ENCODE measurements at regions not wholly inside any gene's neighbourhood (a gene's known extent, or its start where the extent isn't known, plus 50 kb on each side); places are given as distances from the start of the nearest gene placed in this dataset.

- H3K4me3 ChIP-seq = no peak overlapping the region
- H3K4me1 ChIP-seq (ENCODE audit: insufficient read depth) = no peaks in the 10 kb centered on the region
- TF ChIP-seq, protein P1, sequence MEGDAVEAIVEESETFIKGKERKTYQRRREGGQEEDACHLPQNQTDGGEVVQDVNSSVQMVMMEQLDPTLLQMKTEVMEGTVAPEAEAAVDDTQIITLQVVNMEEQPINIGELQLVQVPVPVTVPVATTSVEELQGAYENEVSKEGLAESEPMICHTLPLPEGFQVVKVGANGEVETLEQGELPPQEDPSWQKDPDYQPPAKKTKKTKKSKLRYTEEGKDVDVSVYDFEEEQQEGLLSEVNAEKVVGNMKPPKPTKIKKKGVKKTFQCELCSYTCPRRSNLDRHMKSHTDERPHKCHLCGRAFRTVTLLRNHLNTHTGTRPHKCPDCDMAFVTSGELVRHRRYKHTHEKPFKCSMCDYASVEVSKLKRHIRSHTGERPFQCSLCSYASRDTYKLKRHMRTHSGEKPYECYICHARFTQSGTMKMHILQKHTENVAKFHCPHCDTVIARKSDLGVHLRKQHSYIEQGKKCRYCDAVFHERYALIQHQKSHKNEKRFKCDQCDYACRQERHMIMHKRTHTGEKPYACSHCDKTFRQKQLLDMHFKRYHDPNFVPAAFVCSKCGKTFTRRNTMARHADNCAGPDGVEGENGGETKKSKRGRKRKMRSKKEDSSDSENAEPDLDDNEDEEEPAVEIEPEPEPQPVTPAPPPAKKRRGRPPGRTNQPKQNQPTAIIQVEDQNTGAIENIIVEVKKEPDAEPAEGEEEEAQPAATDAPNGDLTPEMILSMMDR (IDR thresholded peaks at IDR 0.05; ENCODE audit: poor library complexity) = no peak
- no peak for TF ChIP-seq EZH2 (IDR thresholded peaks at IDR 0.05; ENCODE audit: borderline replicate concordance)
- no peak for TF ChIP-seq EZH2phosphoT487 (IDR thresholded peaks at IDR 0.05; ENCODE audit: low read depth, severe bottlenecking, unreplicated experiment)
- H3K79me2 ChIP-seq = no peaks in the 10 kb centered on the region
- H4K20me1 ChIP-seq (ENCODE audit: insufficient read depth, poor library complexity, severe bottlenecking) = no peaks in the 10 kb centered on the region
- no peaks in the 10 kb centered on the region for H3K36me3 ChIP-seq (replicated peaks; ENCODE audit: insufficient read depth, low read depth)
- WGBS (ENCODE audit: low lambda C conversion rate, missing lambda C conversion rate) = 85% methylated on average over 11 of the region's 11 CpGs
- H2AFZ ChIP-seq = no peak overlapping the region
- no peak overlapping the region for H3K27ac ChIP-seq
- no peak for DNase-seq (ENCODE audit: low spot score)
- H3K9me3 ChIP-seq (ENCODE audit: low read depth) = no peaks in the 10 kb centered on the region
- H3K27me3 ChIP-seq = no peaks in the 10 kb centered on the region
- H3K9me2 ChIP-seq (replicated peaks; ENCODE audit: insufficient read depth) = no peaks in the 10 kb centered on the region
- H3K4me2 ChIP-seq = no peak overlapping the region
Measured at GRCh38 chr15:25624504-25625177, 185.8 kb upstream of the UBE3A start.

- WGBS (ENCODE audit: low lambda C conversion rate, missing lambda C conversion rate) = 81% methylated on average over 5 of the region's 5 CpGs
- no peak overlapping the region for H3K4me3 ChIP-seq
- H3K27me3 ChIP-seq = no peaks in the 10 kb centered on the region
- no peaks in the 10 kb centered on the region for H3K4me1 ChIP-seq (ENCODE audit: insufficient read depth)
- no peak overlapping the region for H2AFZ ChIP-seq
- H3K27ac ChIP-seq = no peak overlapping the region
- H3K9me2 ChIP-seq (replicated peaks; ENCODE audit: insufficient read depth) = no peaks in the 10 kb centered on the region
- no peaks in the 10 kb centered on the region for H3K9me3 ChIP-seq (ENCODE audit: low read depth)
- TF ChIP-seq, protein P1 (IDR thresholded peaks at IDR 0.05; ENCODE audit: poor library complexity) = no peak
- no peak for TF ChIP-seq EZH2 (IDR thresholded peaks at IDR 0.05; ENCODE audit: borderline replicate concordance)
- no peak for TF ChIP-seq EZH2phosphoT487 (IDR thresholded peaks at IDR 0.05; ENCODE audit: low read depth, severe bottlenecking, unreplicated experiment)
- no peak for DNase-seq (ENCODE audit: low spot score)
- H3K36me3 ChIP-seq (replicated peaks; ENCODE audit: insufficient read depth, low read depth) = no peaks in the 10 kb centered on the region
- no peaks in the 10 kb centered on the region for H3K79me2 ChIP-seq
- H4K20me1 ChIP-seq (ENCODE audit: insufficient read depth, poor library complexity, severe bottlenecking) = no peaks in the 10 kb centered on the region
- H3K4me2 ChIP-seq = no peak overlapping the region
Measured at GRCh38 chr15:25623708-25624107, 184.9 kb upstream of the UBE3A start.

GRCh38 chr15:25620466-25620865, 181.6 kb upstream of the UBE3A start:
- Histone ChIP-seq H3K4me2 (no peak overlapping the region), H3K4me1 (ENCODE audit: insufficient read depth) (no peaks in the 10 kb centered on the region), H3K27me3 (no peaks in the 10 kb centered on the region), H4K20me1 (ENCODE audit: insufficient read depth, poor library complexity, severe bottlenecking) (no peaks in the 10 kb centered on the region), H3K36me3 (replicated peaks; ENCODE audit: insufficient read depth, low read depth) (no peaks in the 10 kb centered on the region), H2AFZ (no peak overlapping the region), H3K4me3 (no peak overlapping the region), H3K27ac (no peak overlapping the region), H3K9me2 (replicated peaks; ENCODE audit: insufficient read depth) (no peaks in the 10 kb centered on the region), H3K79me2 (no peaks in the 10 kb centered on the region), H3K9me3 (ENCODE audit: low read depth) (no peaks in the 10 kb centered on the region)
- TF ChIP-seq EZH2 (IDR thresholded peaks at IDR 0.05; ENCODE audit: borderline replicate concordance) = no peak
- TF ChIP-seq, protein P1 (IDR thresholded peaks at IDR 0.05; ENCODE audit: poor library complexity) = no peak
- TF ChIP-seq EZH2phosphoT487 (IDR thresholded peaks at IDR 0.05; ENCODE audit: low read depth, severe bottlenecking, unreplicated experiment) = no peak
- 86% methylated on average over 4 of the region's 4 CpGs for WGBS (ENCODE audit: low lambda C conversion rate, missing lambda C conversion rate)
- no peak for DNase-seq (ENCODE audit: low spot score)

All from hepatocyte (in vitro differentiated cells).